ENCODE measurements at regions not wholly inside any gene's neighbourhood (a gene's known extent, or its start where the extent isn't known, plus 50 kb on each side); places are given as distances from the start of the nearest gene placed in this dataset.
"Not testable (repeated sequence)": the region's sequence is repeated elsewhere in the genome, so short reads cannot be mapped to it uniquely, and the experiment has no call there.

- no peak for DNase-seq (ENCODE audit: low read depth)
These were observed 78.5 kb upstream of the RNU6-1 start for GRCh38 chr15:67918205-67918861.

GRCh38 chr15:67920524-67921240 lies 80.8 kb upstream of the RNU6-1 start:
- no peak for DNase-seq (ENCODE audit: low read depth)

GRCh38 chr15:67922106-67922675 lies 82.3 kb upstream of the RNU6-1 start:
- no peak for DNase-seq (ENCODE audit: low read depth)

- no peak for DNase-seq (ENCODE audit: low read depth)
These were observed 83.4 kb upstream of the RNU6-1 start for GRCh38 chr15:67922971-67923945.

- DNase-seq (ENCODE audit: low read depth), result no peak
These were observed 84.6 kb upstream of the RNU6-1 start for GRCh38 chr15:67924359-67924974.

GRCh38 chr15:67925182-67925581 lies 85.3 kb upstream of the RNU6-1 start:
- DNase-seq (ENCODE audit: low read depth), result no peak

GRCh38 chr15:67927501-67928168 lies 87.8 kb upstream of the RNU6-1 start:
- no peak for DNase-seq (ENCODE audit: low read depth)

GRCh38 chr15:67928666-67929065 lies 88.8 kb upstream of the RNU6-1 start:
- DNase-seq (ENCODE audit: low read depth), result no peak

GRCh38 chr15:67930720-67931119 lies 90.9 kb upstream of the RNU6-1 start:
- no peak for DNase-seq (ENCODE audit: low read depth)

- no peak for DNase-seq (ENCODE audit: low read depth)
These were observed 92.0 kb upstream of the RNU6-1 start for GRCh38 chr15:67931861-67932260.

GRCh38 chr15:67934126-67934525 lies 94.3 kb upstream of the RNU6-1 start:
- DNase-seq (ENCODE audit: low read depth), result not testable (repeated sequence)

- no peak for DNase-seq (ENCODE audit: low read depth)
These were observed 95.4 kb upstream of the RNU6-1 start for GRCh38 chr15:67935244-67935643.

- DNase-seq (ENCODE audit: low read depth), result no peak
These were observed 96.4 kb upstream of the RNU6-1 start for GRCh38 chr15:67936258-67936657.

GRCh38 chr15:67937153-67937761 lies 97.4 kb upstream of the RNU6-1 start:
- no peak for DNase-seq (ENCODE audit: low read depth)

GRCh38 chr15:67939179-67939578 lies 99.3 kb upstream of the RNU6-1 start:
- not testable (repeated sequence) for DNase-seq (ENCODE audit: low read depth)

GRCh38 chr15:67939588-67940323 lies 99.9 kb upstream of the RNU6-1 start:
- DNase-seq (ENCODE audit: low read depth), result not testable (repeated sequence)

GRCh38 chr15:67940324-67940719 lies 100.5 kb upstream of the RNU6-1 start:
- DNase-seq (ENCODE audit: low read depth), result no peak

GRCh38 chr15:67941648-67942310 lies 101.9 kb upstream of the RNU6-1 start:
- DNase-seq (ENCODE audit: low read depth), result no peak

GRCh38 chr15:67943475-67943874 lies 103.6 kb upstream of the RNU6-1 start:
- DNase-seq (ENCODE audit: low read depth), result no peak

Measured in LHCN-M2 (cell line).